Bronchial epithelial cell (primary cell): ENCODE measurements at regions not wholly inside any gene's neighbourhood (a gene's known extent, or its start where the extent isn't known, plus 50 kb on each side); places are given as distances from the start of the nearest gene placed in this dataset.

Source experiments
- DNase-seq: peaks from one replicate; pipeline ENCODE4 v3.0.0-alpha.2; 2010; ENCODE audit warnings: low read depth
- FAIRE-seq: peaks from 2 replicates; lab custom pipeline; 2011; peaks lifted over from hg19 to GRCh38; lab: Jason Lieb, UNC
- H3K27me3 ChIP-seq: 2 replicates; pipeline ENCODE4 v1.5.1; 2011; ENCODE audit warnings: low read length; ENCODE audit not compliant: control insufficient read depth, insufficient read depth
- H3K36me3 ChIP-seq: 2 replicates; pipeline ENCODE4 v1.5.1; 2011; ENCODE audit warnings: low read length; ENCODE audit not compliant: control insufficient read depth, insufficient read depth
- H3K4me3 ChIP-seq: 2 replicates; pipeline ENCODE4 v1.5.1; 2011; ENCODE audit warnings: mild to moderate bottlenecking, low read depth, low read length, control low read depth
- CTCF ChIP-seq: IDR thresholded peaks from 2 replicates; pipeline ENCODE4 v1.5.1; 2011; ENCODE audit warnings: mild to moderate bottlenecking, moderate library complexity, low read length, control low read depth, inconsistent platforms; ENCODE audit not compliant: insufficient read depth, severe bottlenecking

GRCh38 chr3:157816296-157816695, 289.9 kb downstream of the SHOX2 start:
- Histone ChIP-seq H3K4me3 (no peak overlapping the region), H3K36me3 (no peaks in the 10 kb centered on the region), H3K27me3 (no peaks in the 10 kb centered on the region)
- DNase-seq (no peak), FAIRE-seq (no peak)
- TF ChIP-seq CTCF = no peak

- Histone ChIP-seq H3K4me3 (no peak overlapping the region), H3K36me3 (no peaks in the 10 kb centered on the region), H3K27me3 (no peaks in the 10 kb centered on the region)
- no peak for TF ChIP-seq CTCF
- FAIRE-seq (no peak), DNase-seq (no peak)
These were observed 290.5 kb downstream of the SHOX2 start for GRCh38 chr3:157815739-157816138.

GRCh38 chr3:157810924-157811718, 295.1 kb downstream of the SHOX2 start:
- no peak overlapping the region for H3K4me3 ChIP-seq
- DNase-seq = no peak
- TF ChIP-seq CTCF = no peak
- H3K27me3 ChIP-seq = no peaks in the 10 kb centered on the region
- no peaks in the 10 kb centered on the region for H3K36me3 ChIP-seq
- no peak for FAIRE-seq

- H3K4me3 ChIP-seq = no peak overlapping the region
- peak; percentile 20 for DNase-seq
- H3K27me3 ChIP-seq = no peaks in the 10 kb centered on the region
- no peak for TF ChIP-seq CTCF
- H3K36me3 ChIP-seq = no peaks in the 10 kb centered on the region
- FAIRE-seq = no peak
These were observed 298.9 kb downstream of the SHOX2 start for GRCh38 chr3:157807280-157807679.

GRCh38 chr3:157805538-157805937, 300.7 kb downstream of the SHOX2 start:
- H3K27me3 ChIP-seq = no peaks in the 10 kb centered on the region
- H3K36me3 ChIP-seq = no peaks in the 10 kb centered on the region
- no peak overlapping the region for H3K4me3 ChIP-seq
- no peak for DNase-seq
- no peak for FAIRE-seq
- TF ChIP-seq CTCF = no peak

- Histone ChIP-seq H3K27me3 (no peaks in the 10 kb centered on the region), H3K4me3 (no peak overlapping the region), H3K36me3 (no peaks in the 10 kb centered on the region)
- DNase-seq = peak; percentile 39
- TF ChIP-seq CTCF = no peak
- no peak for FAIRE-seq
These were observed 291.6 kb upstream of the VEPH1 start for GRCh38 chr3:157794771-157795170.
